NCI-H1092 (cell line): ENCODE measurements at regions not wholly inside any gene's neighbourhood (a gene's known extent, or its start where the extent isn't known, plus 50 kb on each side); places are given as distances from the start of the nearest gene placed in this dataset.
A peak's percentile ranks its signal among the peaks of the same experiment; 100 is the strongest.

Experiments used
- DNase-seq: peaks from one replicate; lab custom pipeline; 2025; lab: John Stamatoyannopoulos, UW

GRCh38 chr10:58140691-58141347 is 126.9 kb downstream of the IPMK start:
- DNase-seq = no peak

GRCh38 chr10:58140054-58140453 is 127.6 kb downstream of the IPMK start:
- no peak for DNase-seq

- peak; percentile 86 for DNase-seq
Observed at GRCh38 chr10:58137813-58138212, 129.9 kb downstream of the IPMK start.

GRCh38 chr10:58115218-58116050 is 152.3 kb downstream of the IPMK start:
- no peak for DNase-seq

- no peak for DNase-seq
Observed at GRCh38 chr10:58109731-58110130, 158.0 kb downstream of the IPMK start.

- DNase-seq = no peak
Observed at GRCh38 chr10:58107506-58107905, 160.2 kb downstream of the IPMK start.

- no peak for DNase-seq
Observed at GRCh38 chr10:58106211-58107035, 161.3 kb downstream of the IPMK start.

- no peak for DNase-seq
Observed at GRCh38 chr10:58104351-58104751, 163.3 kb downstream of the IPMK start.

GRCh38 chr10:58102897-58103296 is 164.8 kb downstream of the IPMK start:
- no peak for DNase-seq

- no peak for DNase-seq
Observed at GRCh38 chr10:58101682-58102081, 166.0 kb downstream of the IPMK start.

- no peak for DNase-seq
Observed at GRCh38 chr10:58094985-58095718, 172.5 kb downstream of the IPMK start.

- DNase-seq = no peak
Observed at GRCh38 chr10:58091886-58092285, 175.8 kb downstream of the IPMK start.

- no peak for DNase-seq
Observed at GRCh38 chr10:58089739-58090138, 178.0 kb downstream of the IPMK start.

GRCh38 chr10:58087896-58088295 is 179.8 kb downstream of the IPMK start:
- no peak for DNase-seq

GRCh38 chr10:58086763-58087150 is 180.9 kb downstream of the IPMK start:
- DNase-seq = no peak

- DNase-seq = no peak
Observed at GRCh38 chr10:58086144-58086762, 181.4 kb downstream of the IPMK start.

- no peak for DNase-seq
Observed at GRCh38 chr10:58082248-58082647, 185.4 kb downstream of the IPMK start.

- DNase-seq = no peak
Observed at GRCh38 chr10:58081353-58081752, 186.3 kb downstream of the IPMK start.

GRCh38 chr10:58079461-58079860 is 188.2 kb downstream of the IPMK start:
- no peak for DNase-seq

- DNase-seq = no peak
Observed at GRCh38 chr10:58072634-58073033, 195.1 kb downstream of the IPMK start.

- peak; percentile 32 for DNase-seq
Observed at GRCh38 chr10:58070956-58071355, 196.7 kb downstream of the IPMK start.

GRCh38 chr10:58068809-58069208 is 198.9 kb downstream of the IPMK start:
- DNase-seq = no peak
